HFFc6 (cell line): ENCODE measurements at regions not wholly inside any gene's neighbourhood (a gene's known extent, or its start where the extent isn't known, plus 50 kb on each side); places are given as distances from the start of the nearest gene placed in this dataset.

Source experiments
- DNase-seq: peaks from one replicate; pipeline ENCODE4 v3.0.0-alpha.2; 2018
- H3K27ac Mint-ChIP-seq: 2 replicates; pipeline ENCODE4 v1.8.0; 2020; ENCODE audit warnings: mild to moderate bottlenecking, mixed read lengths
- H3K27me3 Mint-ChIP-seq: 2 replicates; pipeline ENCODE4 v1.8.0; 2021; ENCODE audit warnings: mild to moderate bottlenecking, moderate library complexity, mixed read lengths; ENCODE audit not compliant: insufficient read depth
- H3K36me3 Mint-ChIP-seq: 2 replicates; pipeline ENCODE4 v1.8.0; 2021; ENCODE audit warnings: low read depth, mixed read lengths
- H3K4me1 Mint-ChIP-seq: 2 replicates; pipeline ENCODE4 v1.8.0; 2020; ENCODE audit warnings: low read depth, mixed read lengths
- H3K4me3 Mint-ChIP-seq: 2 replicates; pipeline ENCODE4 v1.8.0; 2020; ENCODE audit warnings: mild to moderate bottlenecking, moderate library complexity, mixed read lengths
- H3K9me3 Mint-ChIP-seq: 2 replicates; pipeline ENCODE4 v1.8.0; 2020; ENCODE audit warnings: mild to moderate bottlenecking, mixed read lengths
- CTCF ChIP-seq: fragments of 200-600 bp; sonication (generic); IDR thresholded peaks from 2 replicates; pipeline ENCODE4 v1.5.0; 2021; ENCODE audit warnings: antibody characterized with exemption, mild to moderate bottlenecking

- Mint-ChIP-seq H3K27ac (no peak overlapping the region), H3K4me1 (no peaks in the 10 kb centered on the region), H3K36me3 (no peaks in the 10 kb centered on the region), H3K4me3 (no peak overlapping the region), H3K27me3 (peaks cover 25% of the 10 kb centered on the region), H3K9me3 (no peaks in the 10 kb centered on the region)
- no peak for DNase-seq
- no peak for TF ChIP-seq CTCF
Observed at GRCh38 chr11:116582571-116582970, 190.2 kb downstream of the BUD13 start.

- no peak overlapping the region for H3K27ac Mint-ChIP-seq
- TF ChIP-seq CTCF: no peak
- no peaks in the 10 kb centered on the region for H3K9me3 Mint-ChIP-seq
- H3K4me3 Mint-ChIP-seq: no peak overlapping the region
- no peaks in the 10 kb centered on the region for H3K4me1 Mint-ChIP-seq
- H3K36me3 Mint-ChIP-seq: no peaks in the 10 kb centered on the region
- H3K27me3 Mint-ChIP-seq: peaks cover 23% of the 10 kb centered on the region
- no peak for DNase-seq
Observed at GRCh38 chr11:116581349-116581748, 191.4 kb downstream of the BUD13 start.

- Mint-ChIP-seq H3K4me3 (no peak overlapping the region), H3K27me3 (peaks cover 23% of the 10 kb centered on the region), H3K4me1 (no peaks in the 10 kb centered on the region)
Observed at GRCh38 chr11:116580799-116581198, 192.0 kb downstream of the BUD13 start.

GRCh38 chr11:116579857-116580727 is 192.7 kb downstream of the BUD13 start:
- Mint-ChIP-seq H3K9me3 (no peaks in the 10 kb centered on the region), H3K4me1 (no peaks in the 10 kb centered on the region), H3K36me3 (no peaks in the 10 kb centered on the region), H3K27ac (no peak overlapping the region), H3K27me3 (peaks cover 22% of the 10 kb centered on the region), H3K4me3 (no peak overlapping the region)
- TF ChIP-seq CTCF: no peak
- no peak for DNase-seq

More at GRCh38 chr11:116580799-116581198, 192.0 kb downstream of the BUD13 start:
- no peak for DNase-seq
- no peak for TF ChIP-seq CTCF
- Mint-ChIP-seq H3K9me3 (no peaks in the 10 kb centered on the region), H3K27ac (no peak overlapping the region), H3K36me3 (no peaks in the 10 kb centered on the region)

GRCh38 chr11:116579031-116579653 is 193.6 kb downstream of the BUD13 start:
- no peak for DNase-seq
- H3K27ac Mint-ChIP-seq: no peak overlapping the region
- no peaks in the 10 kb centered on the region for H3K4me1 Mint-ChIP-seq
- TF ChIP-seq CTCF: no peak
- H3K36me3 Mint-ChIP-seq: no peaks in the 10 kb centered on the region
- H3K27me3 Mint-ChIP-seq: peaks cover 22% of the 10 kb centered on the region
- no peaks in the 10 kb centered on the region for H3K9me3 Mint-ChIP-seq
- H3K4me3 Mint-ChIP-seq: no peak overlapping the region
